SW480 (cell line): ENCODE measurements at regions not wholly inside any gene's neighbourhood (a gene's known extent, or its start where the extent isn't known, plus 50 kb on each side); places are given as distances from the start of the nearest gene placed in this dataset.
A peak's percentile ranks its signal among the peaks of the same experiment; 100 is the strongest.

Experiments
- DNase-seq: peaks from one replicate; pipeline ENCODE4 v3.0.0-alpha.2; 2016; ENCODE audit warnings: low spot score

- no peak for DNase-seq
These were observed 310.0 kb upstream of the DDHD1 start for GRCh38 chr14:53462931-53463778.

- no peak for DNase-seq
These were observed 308.7 kb upstream of the DDHD1 start for GRCh38 chr14:53461858-53462257.

- DNase-seq: no peak
These were observed 307.4 kb upstream of the DDHD1 start for GRCh38 chr14:53460544-53460943.

- peak; percentile 85 for DNase-seq
These were observed 305.3 kb upstream of the DDHD1 start for GRCh38 chr14:53458368-53458814.

GRCh38 chr14:53456931-53457330, 303.8 kb upstream of the DDHD1 start:
- DNase-seq: no peak

GRCh38 chr14:53452005-53452673, 299.0 kb upstream of the DDHD1 start:
- no peak for DNase-seq

- no peak for DNase-seq
These were observed 297.7 kb upstream of the DDHD1 start for GRCh38 chr14:53450871-53451270.

GRCh38 chr14:53448682-53449081, 295.6 kb upstream of the DDHD1 start:
- no peak for DNase-seq

GRCh38 chr14:53444677-53445312, 291.7 kb upstream of the DDHD1 start:
- no peak for DNase-seq

- no peak for DNase-seq
These were observed 288.7 kb upstream of the DDHD1 start for GRCh38 chr14:53441789-53442188.

GRCh38 chr14:53437858-53438257, 284.7 kb upstream of the DDHD1 start:
- DNase-seq: no peak

GRCh38 chr14:53432378-53432802, 279.3 kb upstream of the DDHD1 start:
- DNase-seq: peak; percentile 62

GRCh38 chr14:53430870-53431269, 277.7 kb upstream of the DDHD1 start:
- no peak for DNase-seq

- peak; percentile 9 for DNase-seq
These were observed 259.9 kb upstream of the DDHD1 start for GRCh38 chr14:53412819-53413675.

GRCh38 chr14:53411125-53411524, 258.0 kb upstream of the DDHD1 start:
- no peak for DNase-seq

GRCh38 chr14:53409969-53410368, 256.8 kb upstream of the DDHD1 start:
- DNase-seq: no peak

GRCh38 chr14:53409289-53409688, 256.2 kb upstream of the DDHD1 start:
- no peak for DNase-seq

- DNase-seq: no peak
These were observed 255.2 kb upstream of the DDHD1 start for GRCh38 chr14:53408175-53408879.

GRCh38 chr14:53406519-53406918, 253.4 kb upstream of the DDHD1 start:
- DNase-seq: no peak

GRCh38 chr14:53401646-53402045, 248.5 kb upstream of the DDHD1 start:
- DNase-seq: no peak

GRCh38 chr14:53399057-53399456, 245.9 kb upstream of the DDHD1 start:
- no peak for DNase-seq
